Kidney epithelial cell (primary cell): ENCODE measurements at regions not wholly inside any gene's neighbourhood (a gene's known extent, or its start where the extent isn't known, plus 50 kb on each side); places are given as distances from the start of the nearest gene placed in this dataset.

Experiments used
- DNase-seq: peaks from one replicate; pipeline ENCODE4 v3.0.0-alpha.2; 2010; ENCODE audit warnings: low read depth
- H3K27me3 ChIP-seq: 2 replicates; pipeline ENCODE4 v1.6.0; 2011; ENCODE audit warnings: low read length; ENCODE audit not compliant: control insufficient read depth, insufficient read depth
- H3K36me3 ChIP-seq: 2 replicates; pipeline ENCODE4 v1.5.1; 2011; ENCODE audit warnings: low read length; ENCODE audit not compliant: control insufficient read depth, insufficient read depth
- H3K4me3 ChIP-seq: 2 replicates; pipeline ENCODE4 v1.5.1; 2011; ENCODE audit warnings: low read depth, mild to moderate bottlenecking, control low read depth, low read length
- TF ChIP-seq, protein P1 (sequence below): IDR thresholded peaks from 2 replicates; pipeline ENCODE4 v1.5.1; 2011; ENCODE audit warnings: mild to moderate bottlenecking, moderate library complexity, low read length, control low read depth, inconsistent platforms; ENCODE audit not compliant: insufficient read depth, poor library complexity, severe bottlenecking

DNA sequence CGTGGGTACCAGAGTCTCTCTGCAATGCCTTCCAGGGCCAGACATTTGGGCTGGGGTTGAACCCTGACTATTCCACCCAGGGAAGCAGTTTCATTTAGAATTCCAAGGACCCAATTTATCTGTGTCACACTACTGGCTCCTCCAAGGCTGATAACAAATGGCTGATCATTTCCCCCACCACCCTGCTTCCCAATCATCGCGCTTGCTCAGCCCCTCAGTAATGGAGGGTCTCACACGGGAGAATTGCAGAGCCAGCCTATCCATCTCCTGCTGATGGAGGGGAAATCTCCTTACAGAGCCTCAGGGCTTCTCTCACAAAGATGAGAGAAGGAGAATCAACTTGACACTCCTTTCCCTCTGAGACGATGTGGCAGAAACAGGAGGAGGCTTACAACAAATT, 78.4 kb upstream of the WSCD2 start:
- Histone ChIP-seq H3K27me3 (no peaks in the 10 kb centered on the region), H3K4me3 (no peak overlapping the region), H3K36me3 (no peaks in the 10 kb centered on the region)
- TF ChIP-seq, protein P1, sequence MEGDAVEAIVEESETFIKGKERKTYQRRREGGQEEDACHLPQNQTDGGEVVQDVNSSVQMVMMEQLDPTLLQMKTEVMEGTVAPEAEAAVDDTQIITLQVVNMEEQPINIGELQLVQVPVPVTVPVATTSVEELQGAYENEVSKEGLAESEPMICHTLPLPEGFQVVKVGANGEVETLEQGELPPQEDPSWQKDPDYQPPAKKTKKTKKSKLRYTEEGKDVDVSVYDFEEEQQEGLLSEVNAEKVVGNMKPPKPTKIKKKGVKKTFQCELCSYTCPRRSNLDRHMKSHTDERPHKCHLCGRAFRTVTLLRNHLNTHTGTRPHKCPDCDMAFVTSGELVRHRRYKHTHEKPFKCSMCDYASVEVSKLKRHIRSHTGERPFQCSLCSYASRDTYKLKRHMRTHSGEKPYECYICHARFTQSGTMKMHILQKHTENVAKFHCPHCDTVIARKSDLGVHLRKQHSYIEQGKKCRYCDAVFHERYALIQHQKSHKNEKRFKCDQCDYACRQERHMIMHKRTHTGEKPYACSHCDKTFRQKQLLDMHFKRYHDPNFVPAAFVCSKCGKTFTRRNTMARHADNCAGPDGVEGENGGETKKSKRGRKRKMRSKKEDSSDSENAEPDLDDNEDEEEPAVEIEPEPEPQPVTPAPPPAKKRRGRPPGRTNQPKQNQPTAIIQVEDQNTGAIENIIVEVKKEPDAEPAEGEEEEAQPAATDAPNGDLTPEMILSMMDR = no peak
- no peak for DNase-seq

DNA sequence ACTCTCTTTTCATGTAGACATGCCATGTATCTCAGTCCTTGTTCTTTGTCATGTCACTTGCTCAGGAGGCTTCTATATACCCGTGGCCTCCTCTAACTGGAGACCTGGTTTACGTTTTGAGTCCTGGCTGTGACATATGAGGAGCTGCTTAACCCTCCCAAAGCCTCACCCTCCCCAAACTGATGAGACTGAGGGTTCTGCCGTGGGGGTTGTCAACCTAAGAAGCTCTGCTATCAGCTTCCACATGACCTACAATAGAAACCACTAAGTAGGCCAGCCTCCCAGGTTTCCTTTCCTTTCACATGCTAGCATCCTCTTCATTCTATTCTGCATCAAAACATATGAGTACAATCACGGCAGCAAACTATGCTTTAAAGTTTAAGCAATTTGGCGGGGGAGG, 76.8 kb upstream of the WSCD2 start:
- H3K36me3 ChIP-seq = no peaks in the 10 kb centered on the region
- DNase-seq = no peak
- no peaks in the 10 kb centered on the region for H3K27me3 ChIP-seq
- TF ChIP-seq, protein P1 = no peak
- no peak overlapping the region for H3K4me3 ChIP-seq

DNA sequence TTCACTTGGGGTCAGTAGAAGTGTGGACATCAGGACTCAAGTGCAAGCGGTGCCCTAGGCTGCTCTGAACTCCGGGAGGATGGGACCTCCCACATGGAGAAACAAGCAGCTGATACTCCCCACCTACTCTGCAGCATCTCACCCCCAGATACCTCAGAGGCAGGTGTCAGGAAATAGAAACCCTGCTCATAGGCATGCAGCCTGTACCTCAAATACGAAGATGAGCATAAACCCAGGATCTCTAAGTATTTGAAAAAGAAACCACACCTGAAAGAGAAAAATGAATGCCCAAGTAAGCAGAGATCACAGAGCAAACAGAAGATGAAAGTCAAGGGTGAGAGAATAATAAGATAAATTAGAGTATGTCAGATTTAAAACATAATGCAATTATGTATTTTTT, 75.6 kb upstream of the WSCD2 start:
- TF ChIP-seq, protein P1 = no peak
- H3K27me3 ChIP-seq = no peaks in the 10 kb centered on the region
- no peaks in the 10 kb centered on the region for H3K36me3 ChIP-seq
- DNase-seq = no peak
- no peak overlapping the region for H3K4me3 ChIP-seq

DNA sequence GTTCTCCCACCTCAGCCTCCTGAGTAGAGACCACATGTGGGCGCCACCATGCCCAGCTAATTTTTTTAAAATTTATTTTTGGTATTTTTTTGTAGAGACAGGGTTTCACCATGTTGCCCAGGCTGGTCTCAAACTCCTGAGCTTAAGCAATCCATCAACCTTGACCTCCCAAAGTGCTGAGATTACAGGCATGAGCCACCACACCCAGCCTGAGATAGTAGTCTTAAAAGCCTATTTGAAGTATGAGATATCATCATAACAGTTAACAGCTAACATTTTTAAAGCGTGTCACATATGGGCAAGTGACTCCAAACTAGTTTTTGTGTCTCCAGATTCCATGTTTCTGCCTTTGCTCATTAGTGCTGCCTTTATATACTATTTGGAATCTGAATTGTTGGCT, 74.6 kb upstream of the WSCD2 start:
- DNase-seq = no peak
- H3K27me3 ChIP-seq = no peaks in the 10 kb centered on the region

DNA sequence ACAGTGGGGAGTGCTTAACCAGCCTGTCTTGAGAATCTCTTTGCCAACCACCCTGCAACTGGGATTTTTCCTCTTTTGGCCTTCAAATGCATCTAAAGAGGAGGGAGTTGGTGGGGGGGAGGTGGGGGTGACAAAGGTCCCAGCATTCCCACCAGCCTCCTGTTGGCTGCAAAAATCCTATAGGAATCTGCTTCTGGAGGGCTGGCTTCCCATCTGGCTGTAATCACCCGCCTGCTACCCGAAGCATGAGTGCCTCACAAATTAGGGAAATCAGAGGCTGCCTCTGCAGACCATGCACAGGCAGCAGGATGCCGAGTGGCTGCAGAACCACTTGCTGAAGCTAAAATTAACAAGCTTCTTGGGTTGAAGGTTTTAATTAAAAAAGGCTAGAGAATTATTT, 73.9 kb upstream of the WSCD2 start:
- TF ChIP-seq, protein P1 = no peak
- Histone ChIP-seq H3K4me3 (no peak overlapping the region), H3K36me3 (no peaks in the 10 kb centered on the region), H3K27me3 (no peaks in the 10 kb centered on the region)
- no peak for DNase-seq

More for the DNA sequence above, 74.6 kb upstream of the WSCD2 start:
- Histone ChIP-seq H3K36me3 (no peaks in the 10 kb centered on the region), H3K4me3 (no peak overlapping the region)
- TF ChIP-seq, protein P1 = no peak

DNA sequence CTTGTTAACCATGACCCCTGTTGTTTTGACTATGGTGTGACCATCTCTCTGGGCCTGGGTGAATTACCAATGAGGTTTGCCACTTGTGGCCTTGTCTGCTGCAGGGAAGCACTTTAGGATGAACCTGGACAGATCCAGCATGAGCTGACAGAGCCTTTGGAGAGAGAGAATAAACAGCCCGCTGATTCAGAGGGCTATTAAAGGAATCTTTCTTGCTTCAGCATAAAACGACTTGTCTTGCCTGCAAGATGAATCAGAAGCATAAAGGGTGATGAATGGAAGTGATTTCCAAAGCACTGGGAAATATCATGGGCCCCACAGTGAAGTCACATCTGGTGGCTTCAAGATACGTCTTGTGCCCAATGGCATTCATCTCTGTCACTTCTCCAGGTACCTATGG, 69.0 kb upstream of the WSCD2 start:
- H3K4me3 ChIP-seq = no peak overlapping the region
- TF ChIP-seq, protein P1 = no peak
- no peaks in the 10 kb centered on the region for H3K36me3 ChIP-seq
- no peak for DNase-seq
- no peaks in the 10 kb centered on the region for H3K27me3 ChIP-seq
